ENCODE measurements at regions not wholly inside any gene's neighbourhood (a gene's known extent, or its start where the extent isn't known, plus 50 kb on each side); places are given as distances from the start of the nearest gene placed in this dataset.

- DNase-seq (ENCODE audit: low read depth, low spot score) (no peak), FAIRE-seq (no peak)
- Histone ChIP-seq H3K4me1 (ENCODE audit: control insufficient read depth, extremely low read depth, insufficient read depth, low read length) (peaks cover 18% of the 10 kb centered on the region), H3K27ac (ENCODE audit: control insufficient read depth, insufficient read depth, low read length) (no peak overlapping the region), H3K9ac (ENCODE audit: control insufficient read depth, extremely low read depth, insufficient read depth, low read length) (no peak overlapping the region), H3K4me3 (ENCODE audit: control insufficient read depth in 2 of 3, extremely low read depth in 1 of 3, insufficient read depth in 2 of 3, low read depth in 1 of 3, low read length in 3 of 3) (no peak overlapping the region), H3K9me3 (ENCODE audit: control insufficient read depth, low read depth, low read length) (no peaks in the 10 kb centered on the region), H3K27me3 (ENCODE audit: control insufficient read depth, extremely low read depth, insufficient read depth, low read length) (peaks cover 19% of the 10 kb centered on the region), H4K20me1 (ENCODE audit: control insufficient read depth, extremely low read depth, insufficient read depth, low read length) (peaks cover 3% of the 10 kb centered on the region), H3K79me2 (ENCODE audit: control insufficient read depth, insufficient read depth, low read length) (no peaks in the 10 kb centered on the region), H2AFZ (ENCODE audit: control insufficient read depth, low read length) (no peak overlapping the region), H3K9me1 (ENCODE audit: control insufficient read depth, extremely low read depth, insufficient read depth, low read length) (no peaks in the 10 kb centered on the region), H3K36me3 (ENCODE audit: control insufficient read depth in 2 of 2, extremely low read depth in 1 of 2, insufficient read depth in 2 of 2, low read length in 2 of 2) (no peaks in the 10 kb centered on the region), H3K4me2 (ENCODE audit: control insufficient read depth, extremely low read depth, insufficient read depth, low read depth, low read length) (peak overlapping the region; percentile 51)
- dilution Hi-C loops (cut with MboI; ENCODE audit: extremely low pct_ligation_motif_present, low sequenced_read_pairs) = no loop called here
- TF ChIP-seq EZH2 (IDR thresholded peaks at IDR 0.05; ENCODE audit: low read length) = no peak
- no peak for TF ChIP-seq CTCF (optimal IDR thresholded peaks at IDR 0.05 in 1 of 3, IDR thresholded peaks at IDR 0.05 in 1 of 3, conservative IDR thresholded peaks at IDR 0.05 in 1 of 3; ENCODE audit: extremely low read depth in 1 of 3, insufficient read depth in 2 of 3, low read length in 3 of 3)
Measured at GRCh38 chr15:69760258-69760845, 307.7 kb downstream of the RPLP1 start.

- Histone ChIP-seq H3K4me2 (ENCODE audit: control insufficient read depth, extremely low read depth, insufficient read depth, low read depth, low read length) (peak overlapping the region; percentile 51), H3K9me3 (ENCODE audit: control insufficient read depth, low read depth, low read length) (no peaks in the 10 kb centered on the region), H3K4me1 (ENCODE audit: control insufficient read depth, extremely low read depth, insufficient read depth, low read length) (peaks cover 18% of the 10 kb centered on the region), H3K9me1 (ENCODE audit: control insufficient read depth, extremely low read depth, insufficient read depth, low read length) (no peaks in the 10 kb centered on the region), H3K27ac (ENCODE audit: control insufficient read depth, insufficient read depth, low read length) (no peak overlapping the region), H2AFZ (ENCODE audit: control insufficient read depth, low read length) (no peak overlapping the region), H3K27me3 (ENCODE audit: control insufficient read depth, extremely low read depth, insufficient read depth, low read length) (peaks cover 15% of the 10 kb centered on the region), H3K36me3 (ENCODE audit: control insufficient read depth in 2 of 2, extremely low read depth in 1 of 2, insufficient read depth in 2 of 2, low read length in 2 of 2) (no peaks in the 10 kb centered on the region), H4K20me1 (ENCODE audit: control insufficient read depth, extremely low read depth, insufficient read depth, low read length) (peaks cover 3% of the 10 kb centered on the region), H3K79me2 (ENCODE audit: control insufficient read depth, insufficient read depth, low read length) (no peaks in the 10 kb centered on the region), H3K9ac (ENCODE audit: control insufficient read depth, extremely low read depth, insufficient read depth, low read length) (no peak overlapping the region), H3K4me3 (ENCODE audit: control insufficient read depth in 2 of 3, extremely low read depth in 1 of 3, insufficient read depth in 2 of 3, low read depth in 1 of 3, low read length in 3 of 3) (no peak overlapping the region)
- DNase-seq (ENCODE audit: low read depth, low spot score) (peak; percentile 77), FAIRE-seq (no peak)
- dilution Hi-C loops (cut with MboI; ENCODE audit: extremely low pct_ligation_motif_present, low sequenced_read_pairs) = no loop called here
- TF ChIP-seq CTCF (optimal IDR thresholded peaks at IDR 0.05 in 1 of 3, IDR thresholded peaks at IDR 0.05 in 1 of 3, conservative IDR thresholded peaks at IDR 0.05 in 1 of 3; ENCODE audit: extremely low read depth in 1 of 3, insufficient read depth in 2 of 3, low read length in 3 of 3) (no peak), EZH2 (IDR thresholded peaks at IDR 0.05; ENCODE audit: low read length) (no peak)
Measured at GRCh38 chr15:69760890-69761568, 308.4 kb downstream of the RPLP1 start.

Measured in keratinocyte (primary cell).